Endothelial cell of umbilical vein (primary cell): ENCODE measurements at regions not wholly inside any gene's neighbourhood (a gene's known extent, or its start where the extent isn't known, plus 50 kb on each side); places are given as distances from the start of the nearest gene placed in this dataset.

Experiments used
- BruUV-seq: library from RNA; stranded (reverse); fragments of 400-500 nt; replicated peaks from 2 replicates; lab custom pipeline; 2021; lab: Mats Ljungman, UMichigan
- CTCF ChIA-PET: fragments of 300-600, 350-600 bp; sonication (Branson Sonifier 250); formaldehyde crosslinking; loops from one replicate; lab custom pipeline; 2021; ENCODE audit warnings: antibody characterized with exemption, inconsistent platforms; lab: Charles Lee
- POLR2A ChIA-PET: fragments of 300-600, 350-600 bp; sonication (Branson Sonifier 250); formaldehyde crosslinking; loops from one replicate; lab custom pipeline; 2021; ENCODE audit warnings: antibody characterized with exemption, inconsistent platforms; lab: Charles Lee
- DNase-seq: peaks from one replicate; pipeline ENCODE4 v3.0.0-alpha.2; 2011; ENCODE audit warnings: low read depth, low spot score
- FAIRE-seq: peaks from 2 replicates; lab custom pipeline; 2011; peaks lifted over from hg19 to GRCh38; lab: Jason Lieb, UNC
- H2AFZ ChIP-seq: 2 replicates; pipeline ENCODE4 v1.6.0; 2012; ENCODE audit warnings: low read depth, low read length, control low read depth, inconsistent platforms
- H3K27ac ChIP-seq: 2 replicates; pipeline ENCODE4 v1.5.1; 2011; ENCODE audit warnings: low read depth, mild to moderate bottlenecking, control low read depth, low read length, moderate library complexity; ENCODE audit not compliant: insufficient read depth
- H3K27me3 ChIP-seq, 2 experiments: 2 replicates each; pipeline versions ENCODE4 v1.6.0 to v1.6.1; 2011; ENCODE audit warnings: low read length in 2 of 2, mixed read lengths in 1 of 2; ENCODE audit not compliant: control insufficient read depth in 2 of 2, insufficient read depth in 2 of 2
- H3K36me3 ChIP-seq, 2 experiments: 2 replicates in 1 of 2; 3 replicates in 1 of 2; pipeline ENCODE4 v1.5.1; 2011; ENCODE audit warnings: low read length in 2 of 2, mild to moderate bottlenecking in 1 of 2, moderate library complexity in 1 of 2; ENCODE audit not compliant: control insufficient read depth in 2 of 2, insufficient read depth in 2 of 2; ENCODE audit errors: extremely low read depth in 1 of 2
- H3K4me1 ChIP-seq: 3 replicates; pipeline ENCODE4 v1.5.1; 2011; ENCODE audit warnings: mild to moderate bottlenecking, low read length; ENCODE audit not compliant: control insufficient read depth, insufficient read depth; ENCODE audit errors: extremely low read depth
- H3K4me2 ChIP-seq: 2 replicates; pipeline ENCODE4 v1.6.1; 2011; ENCODE audit warnings: low read length, control low read depth, mixed read lengths; ENCODE audit not compliant: insufficient read depth
- H3K4me3 ChIP-seq, 3 experiments: fragments of 200-600 bp in 1 of 3; sonication (generic), shearing (Covaris generic) in 1 of 3; replicated peaks in 1 of 3; 2 replicates each; pipeline ENCODE4 v1.5.1; 2011 to 2016; ENCODE audit warnings: control low read depth in 3 of 3, low read length in 3 of 3, mild to moderate bottlenecking in 2 of 3, inconsistent platforms in 1 of 3, low read depth in 1 of 3, moderate library complexity in 1 of 3; ENCODE audit not compliant: insufficient read depth in 1 of 3
- H3K79me2 ChIP-seq: 2 replicates; pipeline ENCODE4 v1.6.0; 2012; ENCODE audit warnings: low read length, inconsistent platforms; ENCODE audit not compliant: control insufficient read depth, insufficient read depth
- H3K9ac ChIP-seq: replicated peaks from 2 replicates; pipeline ENCODE3; 2011; ENCODE audit warnings: low read length, control low read depth; ENCODE audit not compliant: insufficient read depth; ENCODE audit errors: extremely low read depth
- H3K9me1 ChIP-seq: replicated peaks from 3 replicates; pipeline ENCODE4 v1.6.0; 2011; ENCODE audit warnings: mild to moderate bottlenecking, low read length; ENCODE audit not compliant: control insufficient read depth, insufficient read depth; ENCODE audit errors: extremely low read depth
- H3K9me3 ChIP-seq: replicated peaks from 2 replicates; pipeline ENCODE4 v1.5.1; 2012; ENCODE audit warnings: low read length, inconsistent platforms; ENCODE audit not compliant: control insufficient read depth, insufficient read depth
- H4K20me1 ChIP-seq: replicated peaks from 2 replicates; pipeline ENCODE3; 2011; ENCODE audit warnings: mild to moderate bottlenecking, low read length; ENCODE audit not compliant: control insufficient read depth, insufficient read depth; ENCODE audit errors: extremely low read depth
- EZH2 ChIP-seq: IDR thresholded peaks from 2 replicates; pipeline ENCODE4 v1.6.1; 2012; ENCODE audit warnings: borderline replicate concordance, low read depth, mild to moderate bottlenecking, moderate library complexity, low read length, inconsistent platforms; ENCODE audit not compliant: severe bottlenecking
- FOS ChIP-seq: IDR thresholded peaks from 2 replicates; pipeline ENCODE4 v1.6.1; 2011; ENCODE audit warnings: mild to moderate bottlenecking, low read length, moderate library complexity, borderline replicate concordance; ENCODE audit not compliant: insufficient read depth
- GATA2 ChIP-seq: IDR thresholded peaks from 2 replicates; pipeline ENCODE4 v1.7.0; 2011; ENCODE audit warnings: low read depth, mild to moderate bottlenecking, moderate library complexity, mixed read lengths, low read length; ENCODE audit not compliant: insufficient read length, insufficient read depth
- JUN ChIP-seq: IDR thresholded peaks from 2 replicates; pipeline ENCODE4 v1.6.1; 2011; ENCODE audit warnings: borderline replicate concordance, low read depth; ENCODE audit not compliant: insufficient read length, insufficient read depth
- MYC ChIP-seq: IDR thresholded peaks from one replicate; pipeline ENCODE4 v1.6.1; 2011; ENCODE audit warnings: mild to moderate bottlenecking, low read depth, low read length
- POLR2A ChIP-seq: IDR thresholded peaks from 2 replicates; pipeline ENCODE4 v1.6.1; 2012; ENCODE audit warnings: low read depth, mild to moderate bottlenecking, control low read depth, low read length
- POLR2AphosphoS5 ChIP-seq: IDR thresholded peaks from 2 replicates; pipeline ENCODE4 v1.6.1; 2012; ENCODE audit warnings: low read depth, mild to moderate bottlenecking, control low read depth, low read length, moderate library complexity; ENCODE audit not compliant: insufficient read depth
- dilution Hi-C: fragments of 300-500 bp; cut with MboI; formaldehyde crosslinking; loops from one replicate; pipeline ENCODE4 v1.15.0; 2019; ENCODE audit warnings: low sequenced_read_pairs; ENCODE audit not compliant: extremely low pct_ligation_motif_present
- intact Hi-C: fragments of 100-400 bp; cut with micrococcal nuclease; formaldehyde crosslinking; loops from one replicate; pipeline ENCODE4 v1.10.0; 2022
- TF ChIP-seq, protein P1 (sequence below): IDR thresholded peaks from 2 replicates; pipeline ENCODE4 v1.6.1; 2011; ENCODE audit not compliant: insufficient read depth, insufficient read length
- TF ChIP-seq, protein P2 (sequence below), 2 donors: IDR thresholded peaks; 1 replicate in 1 of 2; 2 replicates in 1 of 2; pipeline ENCODE4 v1.5.1; 2011; ENCODE audit warnings: low read length in 2 of 2, mild to moderate bottlenecking in 2 of 2, moderate library complexity in 2 of 2, control low read depth in 1 of 2, inconsistent platforms in 1 of 2, low read depth in 1 of 2; ENCODE audit not compliant: insufficient read depth in 1 of 2; ENCODE audit errors: extremely low read depth in 1 of 2

DNA sequence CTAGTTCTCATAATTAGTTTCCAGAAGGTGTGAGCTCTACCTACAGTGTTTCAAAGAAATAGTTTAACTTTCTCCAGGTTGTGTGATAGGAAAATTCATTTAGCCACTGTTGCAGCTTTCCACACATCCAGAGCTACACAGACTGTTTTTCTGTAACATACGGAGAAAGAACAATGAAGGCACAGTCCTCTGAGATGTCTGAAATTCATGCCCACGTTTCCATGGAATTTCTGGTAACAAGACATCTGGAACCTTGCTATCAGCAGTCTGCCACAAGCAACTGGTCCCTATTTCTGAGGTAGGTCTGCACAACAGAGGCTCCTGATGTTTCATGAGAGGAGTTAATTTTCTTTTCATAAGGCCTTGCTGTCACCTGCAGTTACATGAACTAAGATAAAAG lies 273.3 kb upstream of the C11orf87 start:
- H3K9me1 ChIP-seq, result no peaks in the 10 kb centered on the region
- DNase-seq, result no peak
- H3K9ac ChIP-seq, result no peak overlapping the region
- no peak overlapping the region for H2AFZ ChIP-seq
- FAIRE-seq, result no peak
- CTCF ChIA-PET, result no interaction called here
- H3K27me3 ChIP-seq, result no peaks in the 10 kb centered on the region
- TF ChIP-seq, protein P1, sequence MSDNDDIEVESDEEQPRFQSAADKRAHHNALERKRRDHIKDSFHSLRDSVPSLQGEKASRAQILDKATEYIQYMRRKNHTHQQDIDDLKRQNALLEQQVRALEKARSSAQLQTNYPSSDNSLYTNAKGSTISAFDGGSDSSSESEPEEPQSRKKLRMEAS, result no peak
- TF ChIP-seq EZH2, result no peak
- TF ChIP-seq GATA2, result no peak
- no peak for TF ChIP-seq JUN
- TF ChIP-seq, protein P2, sequence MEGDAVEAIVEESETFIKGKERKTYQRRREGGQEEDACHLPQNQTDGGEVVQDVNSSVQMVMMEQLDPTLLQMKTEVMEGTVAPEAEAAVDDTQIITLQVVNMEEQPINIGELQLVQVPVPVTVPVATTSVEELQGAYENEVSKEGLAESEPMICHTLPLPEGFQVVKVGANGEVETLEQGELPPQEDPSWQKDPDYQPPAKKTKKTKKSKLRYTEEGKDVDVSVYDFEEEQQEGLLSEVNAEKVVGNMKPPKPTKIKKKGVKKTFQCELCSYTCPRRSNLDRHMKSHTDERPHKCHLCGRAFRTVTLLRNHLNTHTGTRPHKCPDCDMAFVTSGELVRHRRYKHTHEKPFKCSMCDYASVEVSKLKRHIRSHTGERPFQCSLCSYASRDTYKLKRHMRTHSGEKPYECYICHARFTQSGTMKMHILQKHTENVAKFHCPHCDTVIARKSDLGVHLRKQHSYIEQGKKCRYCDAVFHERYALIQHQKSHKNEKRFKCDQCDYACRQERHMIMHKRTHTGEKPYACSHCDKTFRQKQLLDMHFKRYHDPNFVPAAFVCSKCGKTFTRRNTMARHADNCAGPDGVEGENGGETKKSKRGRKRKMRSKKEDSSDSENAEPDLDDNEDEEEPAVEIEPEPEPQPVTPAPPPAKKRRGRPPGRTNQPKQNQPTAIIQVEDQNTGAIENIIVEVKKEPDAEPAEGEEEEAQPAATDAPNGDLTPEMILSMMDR (IDR thresholded peaks at IDR 0.05; ENCODE audit: extremely low read depth in 1 of 2, insufficient read depth in 1 of 2, low read depth in 1 of 2, low read length in 2 of 2), result no peak
- TF ChIP-seq POLR2A, result no peak
- no peak for TF ChIP-seq POLR2AphosphoS5
- no peak for TF ChIP-seq MYC
- no peak for TF ChIP-seq FOS
- no peaks in the 10 kb centered on the region for H3K36me3 ChIP-seq
- no peaks in the 10 kb centered on the region for H4K20me1 ChIP-seq
- no TSS peak for BruUV-seq
- H3K4me1 ChIP-seq, result no peaks in the 10 kb centered on the region
- no peak overlapping the region for H3K4me2 ChIP-seq
- dilution Hi-C loops (no loop called here), intact Hi-C loops (no loop called here)
- H3K4me3 ChIP-seq, result no peak overlapping the region
- POLR2A ChIA-PET, result no interaction called here
- H3K27ac ChIP-seq, result no peak overlapping the region
- H3K79me2 ChIP-seq, result no peaks in the 10 kb centered on the region
- no peaks in the 10 kb centered on the region for H3K9me3 ChIP-seq
